GM18508 (cell line): ENCODE measurements at regions not wholly inside any gene's neighbourhood (a gene's known extent, or its start where the extent isn't known, plus 50 kb on each side); places are given as distances from the start of the nearest gene placed in this dataset.
"Not testable (repeated sequence)": the region's sequence is repeated elsewhere in the genome, so short reads cannot be mapped to it uniquely, and the experiment has no call there.

Experiments used
- ATAC-seq: cut with Tn5 transposase; IDR thresholded peaks from one replicate; pipeline ENCODE4 v1.9.1; 2021; ENCODE audit warnings: moderate number of reproducible peaks; ENCODE audit not compliant: insufficient read depth, unreplicated experiment

- no peak for ATAC-seq
These were observed 54.6 kb downstream of the DKK1 start for GRCh38 chr10:52368725-52369124.

- not testable (repeated sequence) for ATAC-seq
These were observed 60.1 kb downstream of the DKK1 start for GRCh38 chr10:52374207-52374606.

- ATAC-seq = no peak
These were observed 62.7 kb downstream of the DKK1 start for GRCh38 chr10:52376694-52377354.

- ATAC-seq = no peak
These were observed 64.0 kb downstream of the DKK1 start for GRCh38 chr10:52378124-52378523.

GRCh38 chr10:52379287-52379686 is 65.2 kb downstream of the DKK1 start:
- no peak for ATAC-seq

GRCh38 chr10:52383088-52383487 is 69.0 kb downstream of the DKK1 start:
- ATAC-seq = no peak

GRCh38 chr10:52387744-52388143 is 73.7 kb downstream of the DKK1 start:
- no peak for ATAC-seq

GRCh38 chr10:52390388-52390787 is 76.3 kb downstream of the DKK1 start:
- no peak for ATAC-seq

- ATAC-seq = no peak
These were observed 78.0 kb downstream of the DKK1 start for GRCh38 chr10:52391927-52392602.

GRCh38 chr10:52394246-52394645 is 80.2 kb downstream of the DKK1 start:
- ATAC-seq = no peak

GRCh38 chr10:52400562-52400961 is 86.5 kb downstream of the DKK1 start:
- ATAC-seq = no peak

- ATAC-seq = not testable (repeated sequence)
These were observed 89.7 kb downstream of the DKK1 start for GRCh38 chr10:52403801-52404200.

- ATAC-seq = no peak
These were observed 95.1 kb downstream of the DKK1 start for GRCh38 chr10:52409195-52409594.

- ATAC-seq = no peak
These were observed 95.8 kb downstream of the DKK1 start for GRCh38 chr10:52409928-52410327.

- ATAC-seq = no peak
These were observed 96.8 kb downstream of the DKK1 start for GRCh38 chr10:52410916-52411315.

GRCh38 chr10:52419281-52419680 is 105.2 kb downstream of the DKK1 start:
- ATAC-seq = no peak

GRCh38 chr10:52420656-52421055 is 106.6 kb downstream of the DKK1 start:
- no peak for ATAC-seq

GRCh38 chr10:52423369-52423768 is 109.3 kb downstream of the DKK1 start:
- no peak for ATAC-seq

- no peak for ATAC-seq
These were observed 110.3 kb downstream of the DKK1 start for GRCh38 chr10:52424341-52424740.

GRCh38 chr10:52434734-52435133 is 120.7 kb downstream of the DKK1 start:
- no peak for ATAC-seq

GRCh38 chr10:52436664-52437063 is 122.6 kb downstream of the DKK1 start:
- no peak for ATAC-seq

GRCh38 chr10:52437205-52437646 is 123.1 kb downstream of the DKK1 start:
- no peak for ATAC-seq
